SK-N-SH treated with all-trans-retinoic acid at 6 μM for 48 hours (cell line): ENCODE measurements at regions not wholly inside any gene's neighbourhood (a gene's known extent, or its start where the extent isn't known, plus 50 kb on each side); places are given as distances from the start of the nearest gene placed in this dataset.

ENCODE experiments used
- ATAC-seq: fragments of 200-7000 bp; cut with Tn5 transposase; 3 replicates; pipeline ENCODE4 v1.9.1; 2020; ENCODE audit warnings: mild to moderate bottlenecking, moderate library complexity
- ARNTL ChIP-seq: fragments of 450-650 bp; formaldehyde crosslinking; IDR thresholded peaks from 2 replicates; pipeline ENCODE4 v1.5.0; 2020; ENCODE audit warnings: low read depth, mild to moderate bottlenecking, moderate library complexity, borderline replicate concordance
- BACH2 ChIP-seq: fragments of 250-450 bp; sonication (Bioruptor Pico); IDR thresholded peaks from 2 replicates; pipeline ENCODE4 v1.9.0; 2021; ENCODE audit warnings: mild to moderate bottlenecking, borderline replicate concordance
- ESRRG ChIP-seq: fragments of 250-450 bp; sonication (Bioruptor Pico); IDR thresholded peaks from 2 replicates; pipeline ENCODE4 v1.6.1; 2021; ENCODE audit warnings: mild to moderate bottlenecking
- GLIS3 ChIP-seq: fragments of 250-450 bp; sonication (Bioruptor Pico); IDR thresholded peaks from 2 replicates; pipeline ENCODE4 v1.5.0; 2020; ENCODE audit warnings: mild to moderate bottlenecking, moderate library complexity
- ISL1 ChIP-seq: fragments of 250-450 bp; sonication (Bioruptor Pico); IDR thresholded peaks from 2 replicates; pipeline ENCODE4 v2.1.2; 2022; ENCODE audit warnings: mild to moderate bottlenecking, moderate library complexity
- OSR1 ChIP-seq: fragments of 250-450 bp; sonication (Bioruptor Pico); IDR thresholded peaks from 2 replicates; pipeline ENCODE4 v1.8.0; 2022; ENCODE audit warnings: moderate library complexity, mild to moderate bottlenecking, inconsistent platforms
- PPARA ChIP-seq: fragments of 250-450 bp; sonication (Bioruptor Pico); IDR thresholded peaks from 2 replicates; pipeline ENCODE4 v1.5.0; 2020; ENCODE audit warnings: mild to moderate bottlenecking, borderline replicate concordance
- RARB ChIP-seq: fragments of 250-450 bp; sonication (Bioruptor Pico); IDR thresholded peaks from 2 replicates; pipeline ENCODE4 v1.8.0; 2021; ENCODE audit warnings: mild to moderate bottlenecking, moderate library complexity
- SNAI2 ChIP-seq: fragments of 250-450 bp; sonication (Bioruptor Pico); IDR thresholded peaks from 2 replicates; pipeline ENCODE4 v1.5.0; 2020; ENCODE audit warnings: mild to moderate bottlenecking, moderate library complexity
- TCF4 ChIP-seq: fragments of 250-450 bp; sonication (Bioruptor Pico); IDR thresholded peaks from 2 replicates; pipeline ENCODE4 v1.8.0; 2021; ENCODE audit warnings: mild to moderate bottlenecking, moderate library complexity, borderline replicate concordance
- TOX ChIP-seq: fragments of 250-450 bp; sonication (Bioruptor Pico); IDR thresholded peaks from 2 replicates; pipeline ENCODE4 v1.8.0; 2021; ENCODE audit warnings: mild to moderate bottlenecking, moderate library complexity, borderline replicate concordance
- ZFP3 ChIP-seq: fragments of 250-450 bp; sonication (Bioruptor Pico); IDR thresholded peaks from 2 replicates; pipeline ENCODE4 v1.5.0; 2020; ENCODE audit warnings: mild to moderate bottlenecking, moderate library complexity
- ZFP30 ChIP-seq: fragments of 450-650 bp; formaldehyde crosslinking; IDR thresholded peaks from 2 replicates; pipeline ENCODE4 v1.5.0; 2022; ENCODE audit warnings: mild to moderate bottlenecking, moderate library complexity
- ZNF565 ChIP-seq: fragments of 450-650 bp; formaldehyde crosslinking; conservative IDR thresholded peaks from 2 replicates; pipeline ENCODE4 v1.5.0; 2020; ENCODE audit warnings: low read depth, mild to moderate bottlenecking, moderate library complexity
- ZNF8 ChIP-seq: fragments of 450-650 bp; formaldehyde crosslinking; IDR thresholded peaks from 2 replicates; pipeline ENCODE4 v1.5.0; 2020; ENCODE audit warnings: mild to moderate bottlenecking, moderate library complexity
- TF ChIP-seq, protein P1 (sequence below): fragments of 250-450 bp; sonication (Bioruptor Pico); IDR thresholded peaks from 2 replicates; pipeline ENCODE4 v1.8.0; 2021; ENCODE audit warnings: low read depth, mild to moderate bottlenecking, moderate library complexity, borderline replicate concordance
- TF ChIP-seq, protein P2 (sequence below): fragments of 250-450 bp; sonication (Bioruptor Pico); IDR thresholded peaks from 2 replicates; pipeline ENCODE4 v1.5.1; 2020; ENCODE audit warnings: low read depth, mild to moderate bottlenecking, moderate library complexity
- TF ChIP-seq, protein P3 (sequence below): fragments of 250-450 bp; sonication (Bioruptor Pico); IDR thresholded peaks from 2 replicates; pipeline ENCODE4 v1.8.0; 2020; ENCODE audit warnings: mild to moderate bottlenecking, moderate library complexity, borderline replicate concordance
- TF ChIP-seq, protein P4 (sequence below): fragments of 250-450 bp; sonication (Bioruptor Pico); IDR thresholded peaks from 2 replicates; pipeline ENCODE4 v1.5.0; 2020; ENCODE audit warnings: mild to moderate bottlenecking, moderate library complexity
- TF ChIP-seq, protein P5 (sequence below): fragments of 250-450 bp; sonication (Bioruptor Pico); IDR thresholded peaks from 2 replicates; pipeline ENCODE4 v1.5.1; 2021; ENCODE audit warnings: mild to moderate bottlenecking, moderate library complexity

DNA sequence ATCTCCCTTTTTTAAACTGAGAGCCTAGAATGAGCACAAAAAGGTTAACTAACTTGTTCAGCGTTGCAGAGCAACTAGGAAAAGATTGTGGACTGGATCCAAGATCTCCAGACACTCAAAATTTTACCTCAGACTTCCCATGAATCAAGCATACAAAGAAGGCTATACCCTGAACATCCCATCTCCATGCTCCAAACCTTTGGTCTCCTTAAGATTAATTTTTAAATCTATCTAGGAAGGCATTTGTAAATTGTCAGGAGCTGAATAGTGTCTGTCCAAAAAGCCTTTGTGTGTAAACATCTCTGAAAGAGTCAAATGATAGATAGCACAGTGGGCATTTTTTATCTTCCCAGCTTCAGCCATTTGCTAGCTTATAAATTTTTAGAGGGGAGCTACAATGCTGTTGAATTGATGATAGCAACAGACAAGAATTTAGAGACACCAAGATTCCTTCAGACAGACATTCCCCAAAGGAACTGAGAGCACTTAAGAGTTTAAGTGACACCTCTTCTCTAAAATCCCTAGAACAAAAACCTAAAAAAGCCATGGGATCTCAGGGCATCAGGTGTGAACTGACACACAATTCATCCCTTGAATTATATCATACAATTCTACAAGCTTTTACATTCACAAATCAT, 480.8 kb upstream of the FAM241A start:
- TF ChIP-seq RARB (CRISPR knock-in tag) (no peak), ZNF565 (CRISPR knock-in tag) (no peak), TCF4 (CRISPR knock-in tag) (no peak), PPARA (no peak), ZFP3 (no peak), ESRRG (CRISPR knock-in tag) (no peak), SNAI2 (CRISPR knock-in tag) (no peak), OSR1 (CRISPR knock-in tag) (no peak), ZNF8 (no peak), TOX (CRISPR knock-in tag) (no peak), ARNTL (no peak), ISL1 (no peak)
- TF ChIP-seq, protein P1, sequence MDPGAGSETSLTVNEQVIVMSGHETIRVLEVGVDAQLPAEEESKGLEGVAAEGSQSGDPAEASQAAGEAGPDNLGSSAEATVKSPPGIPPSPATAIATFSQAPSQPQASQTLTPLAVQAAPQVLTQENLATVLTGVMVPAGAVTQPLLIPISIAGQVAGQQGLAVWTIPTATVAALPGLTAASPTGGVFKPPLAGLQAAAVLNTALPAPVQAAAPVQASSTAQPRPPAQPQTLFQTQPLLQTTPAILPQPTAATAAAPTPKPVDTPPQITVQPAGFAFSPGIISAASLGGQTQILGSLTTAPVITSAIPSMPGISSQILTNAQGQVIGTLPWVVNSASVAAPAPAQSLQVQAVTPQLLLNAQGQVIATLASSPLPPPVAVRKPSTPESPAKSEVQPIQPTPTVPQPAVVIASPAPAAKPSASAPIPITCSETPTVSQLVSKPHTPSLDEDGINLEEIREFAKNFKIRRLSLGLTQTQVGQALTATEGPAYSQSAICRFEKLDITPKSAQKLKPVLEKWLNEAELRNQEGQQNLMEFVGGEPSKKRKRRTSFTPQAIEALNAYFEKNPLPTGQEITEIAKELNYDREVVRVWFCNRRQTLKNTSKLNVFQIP (CRISPR knock-in tag), result no peak
- TF ChIP-seq, protein P2, sequence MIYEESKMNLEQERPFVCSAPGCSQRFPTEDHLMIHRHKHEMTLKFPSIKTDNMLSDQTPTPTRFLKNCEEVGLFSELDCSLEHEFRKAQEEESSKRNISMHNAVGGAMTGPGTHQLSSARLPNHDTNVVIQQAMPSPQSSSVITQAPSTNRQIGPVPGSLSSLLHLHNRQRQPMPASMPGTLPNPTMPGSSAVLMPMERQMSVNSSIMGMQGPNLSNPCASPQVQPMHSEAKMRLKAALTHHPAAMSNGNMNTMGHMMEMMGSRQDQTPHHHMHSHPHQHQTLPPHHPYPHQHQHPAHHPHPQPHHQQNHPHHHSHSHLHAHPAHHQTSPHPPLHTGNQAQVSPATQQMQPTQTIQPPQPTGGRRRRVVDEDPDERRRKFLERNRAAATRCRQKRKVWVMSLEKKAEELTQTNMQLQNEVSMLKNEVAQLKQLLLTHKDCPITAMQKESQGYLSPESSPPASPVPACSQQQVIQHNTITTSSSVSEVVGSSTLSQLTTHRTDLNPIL (CRISPR knock-in tag), result no peak
- no peak for ATAC-seq

DNA sequence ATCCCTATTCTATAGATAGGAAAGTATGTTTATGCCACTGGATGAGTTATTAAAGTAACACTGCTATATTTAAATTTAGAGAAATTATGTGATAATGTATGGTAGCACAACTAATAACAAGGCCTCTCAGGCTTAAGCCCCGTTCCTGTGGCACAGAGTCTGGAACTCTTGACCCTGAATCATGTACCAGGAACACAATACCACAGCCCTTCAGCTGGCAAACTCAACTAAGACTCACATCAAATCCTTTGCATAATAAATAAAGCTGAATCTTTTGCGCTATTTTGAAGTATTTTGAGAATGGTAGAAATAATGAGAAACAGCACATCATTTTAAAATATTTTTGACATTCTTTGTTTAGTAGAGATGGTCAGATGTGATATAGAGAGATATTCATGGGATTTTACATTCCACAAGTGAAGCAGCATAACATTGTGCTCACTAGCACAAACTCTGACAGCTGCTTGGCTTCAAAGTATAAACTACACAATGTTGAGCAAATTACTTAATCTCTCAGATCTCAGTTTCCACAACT, 478.4 kb upstream of the FAM241A start:
- TF ChIP-seq, protein P2 (CRISPR knock-in tag), result no peak
- TF ChIP-seq ESRRG (CRISPR knock-in tag) (no peak), OSR1 (CRISPR knock-in tag) (no peak), PPARA (no peak), GLIS3 (CRISPR knock-in tag) (no peak), ARNTL (no peak), TOX (CRISPR knock-in tag) (no peak), ZFP30 (CRISPR knock-in tag) (no peak)
- TF ChIP-seq, protein P1 (CRISPR knock-in tag), result no peak
- TF ChIP-seq, protein P3, sequence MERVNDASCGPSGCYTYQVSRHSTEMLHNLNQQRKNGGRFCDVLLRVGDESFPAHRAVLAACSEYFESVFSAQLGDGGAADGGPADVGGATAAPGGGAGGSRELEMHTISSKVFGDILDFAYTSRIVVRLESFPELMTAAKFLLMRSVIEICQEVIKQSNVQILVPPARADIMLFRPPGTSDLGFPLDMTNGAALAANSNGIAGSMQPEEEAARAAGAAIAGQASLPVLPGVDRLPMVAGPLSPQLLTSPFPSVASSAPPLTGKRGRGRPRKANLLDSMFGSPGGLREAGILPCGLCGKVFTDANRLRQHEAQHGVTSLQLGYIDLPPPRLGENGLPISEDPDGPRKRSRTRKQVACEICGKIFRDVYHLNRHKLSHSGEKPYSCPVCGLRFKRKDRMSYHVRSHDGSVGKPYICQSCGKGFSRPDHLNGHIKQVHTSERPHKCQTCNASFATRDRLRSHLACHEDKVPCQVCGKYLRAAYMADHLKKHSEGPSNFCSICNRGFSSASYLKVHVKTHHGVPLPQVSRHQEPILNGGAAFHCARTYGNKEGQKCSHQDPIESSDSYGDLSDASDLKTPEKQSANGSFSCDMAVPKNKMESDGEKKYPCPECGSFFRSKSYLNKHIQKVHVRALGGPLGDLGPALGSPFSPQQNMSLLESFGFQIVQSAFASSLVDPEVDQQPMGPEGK, result no peak
- TF ChIP-seq, protein P4, sequence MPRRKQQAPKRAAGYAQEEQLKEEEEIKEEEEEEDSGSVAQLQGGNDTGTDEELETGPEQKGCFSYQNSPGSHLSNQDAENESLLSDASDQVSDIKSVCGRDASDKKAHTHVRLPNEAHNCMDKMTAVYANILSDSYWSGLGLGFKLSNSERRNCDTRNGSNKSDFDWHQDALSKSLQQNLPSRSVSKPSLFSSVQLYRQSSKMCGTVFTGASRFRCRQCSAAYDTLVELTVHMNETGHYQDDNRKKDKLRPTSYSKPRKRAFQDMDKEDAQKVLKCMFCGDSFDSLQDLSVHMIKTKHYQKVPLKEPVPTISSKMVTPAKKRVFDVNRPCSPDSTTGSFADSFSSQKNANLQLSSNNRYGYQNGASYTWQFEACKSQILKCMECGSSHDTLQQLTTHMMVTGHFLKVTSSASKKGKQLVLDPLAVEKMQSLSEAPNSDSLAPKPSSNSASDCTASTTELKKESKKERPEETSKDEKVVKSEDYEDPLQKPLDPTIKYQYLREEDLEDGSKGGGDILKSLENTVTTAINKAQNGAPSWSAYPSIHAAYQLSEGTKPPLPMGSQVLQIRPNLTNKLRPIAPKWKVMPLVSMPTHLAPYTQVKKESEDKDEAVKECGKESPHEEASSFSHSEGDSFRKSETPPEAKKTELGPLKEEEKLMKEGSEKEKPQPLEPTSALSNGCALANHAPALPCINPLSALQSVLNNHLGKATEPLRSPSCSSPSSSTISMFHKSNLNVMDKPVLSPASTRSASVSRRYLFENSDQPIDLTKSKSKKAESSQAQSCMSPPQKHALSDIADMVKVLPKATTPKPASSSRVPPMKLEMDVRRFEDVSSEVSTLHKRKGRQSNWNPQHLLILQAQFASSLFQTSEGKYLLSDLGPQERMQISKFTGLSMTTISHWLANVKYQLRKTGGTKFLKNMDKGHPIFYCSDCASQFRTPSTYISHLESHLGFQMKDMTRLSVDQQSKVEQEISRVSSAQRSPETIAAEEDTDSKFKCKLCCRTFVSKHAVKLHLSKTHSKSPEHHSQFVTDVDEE (CRISPR knock-in tag), result no peak
- no peak for ATAC-seq

DNA sequence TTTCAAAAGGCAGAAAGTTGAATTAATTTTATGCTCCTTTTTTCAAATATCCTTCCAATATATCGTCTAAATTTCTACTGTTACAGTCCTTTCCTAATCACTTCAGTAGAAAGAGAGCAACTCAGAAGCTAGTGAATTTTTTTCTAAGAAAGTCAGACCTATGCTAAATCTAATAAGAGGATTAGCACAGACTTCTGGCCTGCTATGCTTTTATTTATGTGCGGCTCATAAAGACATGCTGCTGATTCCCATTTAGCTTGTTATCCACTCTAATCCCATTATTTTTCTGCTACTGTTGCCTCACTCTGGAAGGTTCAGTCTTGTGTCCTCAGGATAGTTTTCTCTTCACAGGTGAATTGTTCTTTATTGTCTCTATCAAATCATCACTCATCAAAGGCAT, 473.5 kb upstream of the FAM241A start:
- ATAC-seq, result no peak
- TF ChIP-seq RARB (CRISPR knock-in tag) (no peak), TCF4 (CRISPR knock-in tag) (no peak), OSR1 (CRISPR knock-in tag) (no peak), ZNF565 (CRISPR knock-in tag) (no peak), ISL1 (no peak), ESRRG (CRISPR knock-in tag) (no peak), BACH2 (CRISPR knock-in tag) (no peak)
- TF ChIP-seq, protein P3, result no peak
- TF ChIP-seq, protein P5, sequence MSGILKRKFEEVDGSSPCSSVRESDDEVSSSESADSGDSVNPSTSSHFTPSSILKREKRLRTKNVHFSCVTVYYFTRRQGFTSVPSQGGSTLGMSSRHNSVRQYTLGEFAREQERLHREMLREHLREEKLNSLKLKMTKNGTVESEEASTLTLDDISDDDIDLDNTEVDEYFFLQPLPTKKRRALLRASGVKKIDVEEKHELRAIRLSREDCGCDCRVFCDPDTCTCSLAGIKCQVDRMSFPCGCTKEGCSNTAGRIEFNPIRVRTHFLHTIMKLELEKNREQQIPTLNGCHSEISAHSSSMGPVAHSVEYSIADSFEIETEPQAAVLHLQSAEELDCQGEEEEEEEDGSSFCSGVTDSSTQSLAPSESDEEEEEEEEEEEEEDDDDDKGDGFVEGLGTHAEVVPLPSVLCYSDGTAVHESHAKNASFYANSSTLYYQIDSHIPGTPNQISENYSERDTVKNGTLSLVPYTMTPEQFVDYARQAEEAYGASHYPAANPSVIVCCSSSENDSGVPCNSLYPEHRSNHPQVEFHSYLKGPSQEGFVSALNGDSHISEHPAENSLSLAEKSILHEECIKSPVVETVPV (CRISPR knock-in tag), result no peak
- TF ChIP-seq, protein P2 (CRISPR knock-in tag), result no peak
